Lower lobe of right lung (tissue), 2 donors: ENCODE measurements at regions not wholly inside any gene's neighbourhood (a gene's known extent, or its start where the extent isn't known, plus 50 kb on each side); places are given as distances from the start of the nearest gene placed in this dataset.

ENCODE experiments used
- ATAC-seq, 2 donors: fragments of 200-7000 bp; cut with Tn5 transposase; one replicate each; pipeline ENCODE4 v1.9.1; 2020 to 2022; ENCODE audit warnings: mild to moderate bottlenecking in 2 of 2, moderate library complexity in 2 of 2
- DNase-seq: peaks from one replicate; pipeline ENCODE4 v3.0.0-alpha.2; 2020
- H3K27ac ChIP-seq: fragments of 200-600 bp; one replicate; pipeline ENCODE4 v1.8.0; 2022
- H3K27me3 ChIP-seq: fragments of 200-600 bp; one replicate; pipeline ENCODE4 v1.8.0; 2022; ENCODE audit warnings: low read depth
- H3K36me3 ChIP-seq: fragments of 200-600 bp; one replicate; pipeline ENCODE4 v1.8.0; 2022; ENCODE audit warnings: mild to moderate bottlenecking
- H3K4me1 ChIP-seq: fragments of 200-600 bp; one replicate; pipeline ENCODE4 v1.8.0; 2022
- H3K4me3 ChIP-seq: fragments of 200-600 bp; one replicate; pipeline ENCODE4 v1.8.0; 2022; ENCODE audit warnings: mild to moderate bottlenecking
- H3K9me3 ChIP-seq: fragments of 200-600 bp; one replicate; pipeline ENCODE4 v1.8.0; 2022
- CTCF ChIP-seq: fragments of 200-600 bp; IDR thresholded peaks from one replicate; pipeline ENCODE4 v1.8.0; 2022; ENCODE audit warnings: antibody characterized with exemption, mild to moderate bottlenecking
- intact Hi-C: fragments of 100-400 bp; cut with DNase I; formaldehyde crosslinking; loops from one replicate; pipeline ENCODE4 v1.11.0; 2022
- donor health status: DM: no; HTN: yes; CAD: no; lungs with severe emphysema.

DNA sequence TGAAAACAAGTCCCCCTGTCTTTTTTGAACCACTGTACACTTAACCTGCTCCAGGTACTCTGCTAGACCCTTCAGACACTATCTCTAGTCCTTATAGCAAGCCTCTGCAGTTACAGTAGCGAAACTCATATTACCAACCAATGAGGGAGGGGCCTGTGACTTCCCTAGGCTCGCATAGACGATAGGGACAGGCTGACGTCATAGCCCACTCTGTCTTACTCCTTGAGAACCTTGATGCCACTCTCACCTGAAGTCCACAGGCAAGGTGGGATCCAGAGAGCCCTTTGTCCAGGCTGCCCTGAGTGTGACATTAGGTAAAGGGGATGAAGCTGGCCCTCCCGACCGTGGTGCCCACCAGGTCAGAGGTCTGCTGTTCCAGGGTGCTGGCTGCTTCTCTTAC, 65.3 kb downstream of the ACTBL2 start:
- Histone ChIP-seq H3K9me3 (no peaks in the 10 kb centered on the region), H3K27me3 (no peaks in the 10 kb centered on the region), H3K27ac (no peak overlapping the region), H3K4me1 (peaks cover 3% of the 10 kb centered on the region), H3K4me3 (no peak overlapping the region), H3K36me3 (no peaks in the 10 kb centered on the region)
- DNase-seq (no peak), ATAC-seq (no peak)
- no peak for TF ChIP-seq CTCF
- intact Hi-C loops, result no loop called here

DNA sequence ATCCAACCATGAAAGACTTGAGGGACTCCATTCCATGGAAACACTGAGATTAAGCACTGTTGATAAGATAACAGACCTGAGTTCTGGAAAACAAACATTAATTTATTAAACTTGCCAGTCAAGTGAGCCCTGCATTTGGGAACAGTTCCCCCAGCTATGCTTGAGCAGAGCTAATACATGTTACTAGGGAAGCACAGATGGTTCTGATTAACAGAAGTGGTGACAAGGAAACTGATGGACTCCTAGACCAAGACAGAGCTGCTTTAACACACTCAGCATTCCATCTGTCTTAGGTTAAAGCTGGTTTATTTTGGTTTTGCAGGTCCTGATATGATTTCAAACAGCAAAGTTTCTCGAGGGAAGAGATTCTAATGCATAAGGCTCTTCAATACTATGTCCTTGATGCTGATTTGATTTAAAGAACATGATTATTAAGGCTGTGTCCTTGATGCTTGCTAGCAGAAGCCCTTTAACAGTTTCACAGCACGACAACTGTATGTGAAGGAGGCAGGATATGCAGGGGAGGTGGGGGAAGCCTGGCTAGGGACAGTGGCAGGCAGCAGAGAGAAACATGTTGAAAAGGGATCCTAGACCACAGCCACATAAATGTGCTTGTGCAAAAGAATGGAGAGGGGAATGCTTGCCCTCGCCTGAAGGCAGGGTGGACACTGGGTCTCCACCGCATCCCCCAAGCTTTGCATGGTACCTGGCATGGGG, 66.2 kb downstream of the ACTBL2 start:
- intact Hi-C loops, result no loop called here
- H3K27ac ChIP-seq, result no peak overlapping the region

GRCh38 chr5:57414857-57415256, 67.8 kb downstream of the ACTBL2 start:
- ATAC-seq, result no peak

More for the DNA sequence above, 66.2 kb downstream of the ACTBL2 start:
- no peak for ATAC-seq
- Histone ChIP-seq H3K9me3 (no peaks in the 10 kb centered on the region), H3K36me3 (no peaks in the 10 kb centered on the region), H3K27me3 (no peaks in the 10 kb centered on the region), H3K4me3 (no peak overlapping the region), H3K4me1 (peaks cover 6% of the 10 kb centered on the region)
- TF ChIP-seq CTCF, result no peak
- no peak for DNase-seq

GRCh38 chr5:57414191-57414590, 68.4 kb downstream of the ACTBL2 start:
- H3K27ac ChIP-seq, result no peak overlapping the region
- H3K27me3 ChIP-seq, result no peaks in the 10 kb centered on the region
- no peak for DNase-seq
- ATAC-seq, result no peak
- H3K4me3 ChIP-seq, result no peak overlapping the region
- peaks cover 15% of the 10 kb centered on the region for H3K4me1 ChIP-seq
- no peak for TF ChIP-seq CTCF
- intact Hi-C loops, result no loop called here
- H3K36me3 ChIP-seq, result no peaks in the 10 kb centered on the region
- H3K9me3 ChIP-seq, result no peaks in the 10 kb centered on the region

More at GRCh38 chr5:57414857-57415256, 67.8 kb downstream of the ACTBL2 start:
- no peak overlapping the region for H3K4me3 ChIP-seq
- H3K36me3 ChIP-seq, result no peaks in the 10 kb centered on the region
- TF ChIP-seq CTCF, result no peak
- H3K27me3 ChIP-seq, result no peaks in the 10 kb centered on the region
- peaks cover 12% of the 10 kb centered on the region for H3K4me1 ChIP-seq
- intact Hi-C loops, result no loop called here
- DNase-seq, result no peak
- no peaks in the 10 kb centered on the region for H3K9me3 ChIP-seq
- no peak overlapping the region for H3K27ac ChIP-seq

GRCh38 chr5:57413145-57413544, 69.5 kb downstream of the ACTBL2 start:
- peaks cover 24% of the 10 kb centered on the region for H3K4me1 ChIP-seq
- H3K27ac ChIP-seq, result no peak overlapping the region
- no peaks in the 10 kb centered on the region for H3K27me3 ChIP-seq
- no peaks in the 10 kb centered on the region for H3K36me3 ChIP-seq
- no peak overlapping the region for H3K4me3 ChIP-seq
- DNase-seq (no peak), ATAC-seq (no peak)
- H3K9me3 ChIP-seq, result no peaks in the 10 kb centered on the region
- intact Hi-C loops, result no loop called here
- TF ChIP-seq CTCF, result no peak
